22Rv1 (cell line): ENCODE measurements at regions not wholly inside any gene's neighbourhood (a gene's known extent, or its start where the extent isn't known, plus 50 kb on each side); places are given as distances from the start of the nearest gene placed in this dataset.

ENCODE experiments used
- CTCF ChIP-seq: fragments of 450-650 bp; IDR thresholded peaks from 2 replicates; pipeline ENCODE4 v1.5.1; 2017; ENCODE audit warnings: mild to moderate bottlenecking
- ZFX ChIP-seq: fragments of 450-650 bp; IDR thresholded peaks from 2 replicates; pipeline ENCODE4 v1.6.1; 2017; ENCODE audit warnings: antibody characterized with exemption, borderline replicate concordance

GRCh38 chr10:14408139-14408538 lies 77.4 kb upstream of the FRMD4A start:
- TF ChIP-seq CTCF (no peak), ZFX (no peak)
